Urothelium cell line (cell line): ENCODE measurements at regions not wholly inside any gene's neighbourhood (a gene's known extent, or its start where the extent isn't known, plus 50 kb on each side); places are given as distances from the start of the nearest gene placed in this dataset.
"Not testable (repeated sequence)": the region's sequence is repeated elsewhere in the genome, so short reads cannot be mapped to it uniquely, and the experiment has no call there.

ENCODE experiments used
- DNase-seq: peaks from one replicate; pipeline ENCODE4 v3.0.0; 2011; ENCODE audit warnings: low spot score, mixed read lengths
- FAIRE-seq: peaks from 2 replicates; lab custom pipeline; 2011; peaks lifted over from hg19 to GRCh38; lab: Jason Lieb, UNC

- DNase-seq, FAIRE-seq: not testable (repeated sequence)
Observed at GRCh38 chr3:194264631-194265504, 86.3 kb downstream of the CPN2 start.

DNA sequence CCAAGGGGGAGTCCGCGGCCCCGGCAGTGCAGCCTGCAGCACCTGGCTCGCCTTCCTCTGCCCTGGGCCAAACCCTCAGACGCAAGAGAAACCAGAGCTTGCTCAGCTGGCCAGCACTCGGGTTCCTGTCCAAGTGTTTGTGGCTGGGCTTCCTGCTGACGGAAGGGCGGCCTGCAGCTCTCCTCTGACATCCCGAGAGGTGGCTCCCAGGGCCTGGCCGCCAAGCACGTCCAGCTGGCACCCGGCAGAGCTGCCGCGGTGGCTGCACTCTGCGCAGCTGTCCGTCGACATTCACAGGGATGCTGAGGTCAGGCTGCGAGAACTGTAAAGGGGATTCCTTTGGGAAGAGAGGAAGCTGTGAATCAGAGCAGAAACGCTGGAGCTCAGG lies 85.6 kb downstream of the CPN2 start:
- FAIRE-seq = no peak
- peak; percentile 48 for DNase-seq

GRCh38 chr3:194265996-194266964 lies 84.8 kb downstream of the CPN2 start:
- no peak for FAIRE-seq
- no peak for DNase-seq

GRCh38 chr3:194267744-194268653 lies 83.1 kb downstream of the CPN2 start:
- FAIRE-seq (no peak), DNase-seq (no peak)

- FAIRE-seq (no peak), DNase-seq (no peak)
Observed at GRCh38 chr3:194268654-194269512, 82.2 kb downstream of the CPN2 start.

DNA sequence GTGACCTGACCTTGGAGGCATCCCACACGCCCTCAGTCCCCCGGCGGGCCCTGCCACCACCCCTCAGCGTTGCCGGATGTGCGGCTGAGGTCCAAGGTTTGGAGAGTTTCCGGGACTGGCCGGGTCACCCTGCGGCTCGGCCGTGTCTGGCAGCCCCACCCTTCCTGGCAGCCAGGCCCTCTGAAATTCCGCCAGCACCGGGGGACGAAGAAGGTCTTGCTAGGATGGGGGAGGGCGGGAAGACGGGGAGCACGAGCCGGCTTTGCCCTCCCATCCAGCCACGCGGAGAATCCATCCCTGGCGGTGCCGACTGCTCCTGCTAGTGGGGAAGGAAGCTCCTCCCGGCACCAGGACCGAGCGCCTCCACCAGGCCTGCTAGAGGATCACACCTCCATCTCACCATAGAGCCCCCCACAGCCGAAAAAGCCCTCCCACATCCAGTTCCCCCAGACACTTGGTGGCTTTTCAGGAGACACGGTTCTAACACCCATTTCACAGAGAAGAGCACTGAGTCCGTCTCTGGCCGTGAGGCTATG lies 81.5 kb downstream of the CPN2 start:
- DNase-seq (no peak), FAIRE-seq (no peak)

DNA sequence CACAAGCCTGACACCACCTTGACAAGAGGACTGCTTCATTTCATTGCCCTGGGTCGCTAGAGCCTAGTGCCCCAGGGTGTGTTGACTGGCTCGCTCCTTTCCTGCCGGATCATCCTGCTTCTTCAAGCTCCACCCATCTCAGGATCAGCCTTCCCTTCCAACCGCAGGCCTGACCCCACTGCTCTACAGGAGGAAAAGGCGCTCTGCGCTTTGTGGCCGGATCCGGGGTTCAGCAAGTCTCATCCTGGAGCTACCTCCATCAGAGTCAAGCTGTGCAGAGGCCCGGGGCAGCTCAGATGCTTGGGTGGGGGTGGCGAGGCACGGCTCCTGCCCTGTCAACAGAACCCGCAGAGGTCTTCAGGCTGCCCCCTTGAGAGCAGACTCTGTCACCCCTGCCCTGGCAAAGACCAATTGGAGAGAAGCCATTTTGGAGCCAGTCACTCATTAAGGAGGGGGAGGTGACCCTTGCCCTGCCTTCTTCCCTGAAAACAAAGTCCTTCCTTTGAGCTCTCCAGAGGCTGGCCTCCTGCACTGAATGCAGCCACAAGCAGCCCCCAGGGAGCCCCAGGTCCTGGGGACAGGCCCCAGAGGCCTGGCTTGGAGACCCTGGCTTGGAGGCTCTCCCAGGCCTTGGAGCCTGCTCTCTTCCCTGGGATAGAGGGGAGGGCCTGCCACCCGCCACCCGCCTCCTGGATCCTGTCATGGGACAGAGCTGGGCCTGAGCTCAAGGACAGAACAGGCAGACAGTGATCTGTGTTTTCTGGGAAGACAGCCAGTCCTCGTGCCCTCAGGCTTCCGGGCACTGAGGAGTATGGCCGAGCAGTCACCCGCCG lies 80.3 kb downstream of the CPN2 start:
- no peak for FAIRE-seq
- no peak for DNase-seq

DNA sequence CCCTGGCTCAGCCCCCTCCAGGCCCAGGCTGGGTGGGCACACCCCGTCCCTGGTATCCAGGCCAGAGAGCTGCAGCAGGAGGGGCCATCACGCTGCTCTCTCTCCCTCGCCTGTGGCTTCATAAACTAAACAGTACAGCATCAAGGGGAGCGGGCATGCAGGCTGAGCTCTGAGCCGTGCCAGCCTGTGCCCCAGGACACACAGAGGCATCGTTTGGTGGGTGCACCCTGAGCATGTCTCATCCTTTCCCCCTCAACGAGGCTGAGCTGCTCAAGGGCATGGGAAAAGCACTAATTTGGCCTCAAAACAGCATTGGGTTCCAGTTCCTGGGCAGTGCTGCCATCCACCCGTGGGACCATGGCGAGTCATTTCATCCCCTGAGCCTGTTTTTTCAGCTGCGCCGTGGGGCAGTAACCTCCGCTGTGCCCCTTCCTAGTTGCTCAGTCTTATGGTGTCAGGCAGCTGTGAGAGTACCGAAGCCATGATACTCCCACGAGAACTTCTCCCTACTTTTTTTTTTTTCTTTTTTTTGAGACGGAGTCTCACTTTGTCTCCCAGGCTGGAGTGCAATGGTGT lies 79.6 kb downstream of the CPN2 start:
- no peak for DNase-seq
- FAIRE-seq = no peak

DNA sequence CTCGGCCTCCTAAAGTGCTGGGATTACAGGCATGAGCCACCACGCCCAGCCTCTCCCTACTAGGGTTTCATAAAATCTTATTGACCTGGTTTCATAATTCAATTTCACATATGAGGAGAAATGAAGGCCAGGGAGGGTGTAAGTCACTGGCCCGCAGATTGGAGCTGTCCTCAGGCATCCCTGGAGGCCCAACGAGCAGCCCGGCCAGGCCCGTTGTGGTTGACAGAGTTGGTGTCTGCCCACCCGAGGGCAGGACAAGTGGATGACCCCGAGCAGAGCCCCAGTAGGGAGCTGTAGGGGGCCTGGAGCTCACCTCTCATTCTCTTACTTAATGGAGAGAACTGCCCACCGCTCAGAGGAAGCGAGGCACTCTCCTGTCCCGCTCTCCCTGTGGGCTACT lies 78.9 kb downstream of the CPN2 start:
- FAIRE-seq = no peak

DNA sequence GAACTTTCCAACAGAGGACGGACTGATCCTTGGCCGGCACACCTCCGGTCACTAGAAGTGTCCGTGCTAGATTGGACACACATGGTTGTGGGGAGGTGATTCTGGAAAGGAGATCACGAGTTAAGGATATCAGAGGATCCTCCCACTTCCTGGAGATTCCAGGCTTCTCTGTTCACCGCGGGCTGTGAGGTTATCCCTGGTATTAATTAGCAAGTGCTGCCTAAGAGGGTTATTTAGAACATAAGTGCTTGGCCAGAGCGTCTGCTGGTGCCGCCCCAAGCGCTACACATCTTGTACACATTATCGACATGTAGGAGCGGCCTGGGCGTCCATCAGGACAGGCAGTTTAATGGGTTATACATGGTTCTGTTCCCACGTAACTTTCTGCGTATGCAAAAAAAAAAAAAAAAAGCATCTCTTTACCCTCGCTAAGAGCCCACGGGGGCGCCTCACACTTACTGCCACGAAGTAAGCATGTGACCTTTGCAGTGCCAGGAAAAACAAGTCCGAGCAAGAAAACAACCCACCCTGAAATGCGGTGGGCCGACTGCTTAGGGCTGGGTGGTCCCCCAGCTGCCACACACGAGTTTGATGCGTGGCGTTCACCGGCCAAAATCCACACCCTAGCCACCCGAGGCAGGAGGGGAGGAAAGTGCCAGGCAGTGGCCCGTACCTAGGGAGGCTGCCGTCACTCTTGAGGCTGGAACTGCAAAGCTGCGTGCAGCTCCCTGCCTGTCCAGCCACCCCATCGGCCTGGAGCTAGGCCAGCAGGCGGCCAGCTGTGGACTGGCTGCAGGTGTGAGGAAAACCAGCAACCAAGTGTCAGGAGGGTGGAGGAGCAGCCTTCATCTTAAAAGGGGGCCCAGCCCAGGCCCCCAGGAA lies 78.0 kb downstream of the CPN2 start:
- DNase-seq (no peak), FAIRE-seq (peak; percentile 23)

More for the DNA sequence above, 78.9 kb downstream of the CPN2 start:
- DNase-seq = no peak

DNA sequence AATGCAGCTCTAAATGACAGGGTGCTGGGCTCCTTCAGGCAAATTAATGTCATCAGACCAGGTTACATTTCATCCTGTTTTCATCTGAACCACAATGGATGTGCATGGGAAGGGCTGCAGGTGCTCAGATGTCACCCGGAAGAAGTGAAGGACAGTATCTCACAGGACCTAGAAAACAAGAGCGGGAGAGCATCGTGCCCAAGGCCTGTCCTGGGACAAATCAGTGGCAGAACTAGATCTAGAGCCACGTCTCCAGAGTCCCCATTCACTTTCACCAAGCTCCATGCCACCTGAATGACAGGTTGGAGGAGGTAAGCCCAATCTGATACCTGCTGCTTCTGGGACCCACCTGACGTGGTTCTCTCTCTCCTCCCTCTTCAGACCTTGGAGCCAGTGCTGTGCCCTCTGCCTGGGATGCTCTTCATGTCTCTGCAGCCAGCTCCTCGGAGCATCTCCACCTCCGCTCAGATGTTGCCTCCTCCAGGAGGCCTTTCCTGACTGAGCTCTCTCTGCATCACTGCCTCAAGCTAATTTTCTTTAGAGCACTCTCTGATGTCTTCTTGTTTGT lies 77.3 kb downstream of the CPN2 start:
- FAIRE-seq (no peak), DNase-seq (no peak)

GRCh38 chr3:194274424-194275085 lies 76.6 kb downstream of the CPN2 start:
- FAIRE-seq = peak; percentile 79
- no peak for DNase-seq

DNA sequence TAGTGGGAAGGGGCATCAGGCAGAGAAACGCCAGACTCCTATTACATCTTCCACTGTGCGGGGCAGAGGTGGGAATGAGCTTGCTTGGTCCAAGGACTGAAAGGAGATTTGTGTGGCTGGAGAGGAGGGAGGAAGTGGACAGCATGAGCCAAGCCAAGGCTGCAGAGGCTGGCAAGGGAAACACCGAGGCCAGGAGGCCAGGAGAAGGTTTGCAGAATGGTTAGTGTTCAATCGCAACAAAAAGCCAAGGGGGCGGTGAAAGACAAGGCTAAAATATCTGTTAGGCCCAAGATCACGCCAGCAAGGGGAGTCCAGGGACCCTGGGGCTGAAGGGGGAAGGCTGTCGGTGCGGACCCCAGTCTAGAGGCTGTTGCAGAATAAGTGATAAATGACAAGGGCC lies 75.8 kb downstream of the CPN2 start:
- no peak for DNase-seq
- FAIRE-seq = no peak

GRCh38 chr3:194275721-194276120 lies 75.4 kb downstream of the CPN2 start:
- DNase-seq (peak; percentile 56), FAIRE-seq (no peak)

- FAIRE-seq (no peak), DNase-seq (no peak)
Observed at GRCh38 chr3:194276768-194277103, 74.4 kb downstream of the CPN2 start.

- FAIRE-seq (no peak), DNase-seq (peak; percentile 73)
Observed at GRCh38 chr3:194277104-194277785, 73.9 kb downstream of the CPN2 start.
